ENCODE measurements at regions not wholly inside any gene's neighbourhood (a gene's known extent, or its start where the extent isn't known, plus 50 kb on each side); places are given as distances from the start of the nearest gene placed in this dataset.

DNA sequence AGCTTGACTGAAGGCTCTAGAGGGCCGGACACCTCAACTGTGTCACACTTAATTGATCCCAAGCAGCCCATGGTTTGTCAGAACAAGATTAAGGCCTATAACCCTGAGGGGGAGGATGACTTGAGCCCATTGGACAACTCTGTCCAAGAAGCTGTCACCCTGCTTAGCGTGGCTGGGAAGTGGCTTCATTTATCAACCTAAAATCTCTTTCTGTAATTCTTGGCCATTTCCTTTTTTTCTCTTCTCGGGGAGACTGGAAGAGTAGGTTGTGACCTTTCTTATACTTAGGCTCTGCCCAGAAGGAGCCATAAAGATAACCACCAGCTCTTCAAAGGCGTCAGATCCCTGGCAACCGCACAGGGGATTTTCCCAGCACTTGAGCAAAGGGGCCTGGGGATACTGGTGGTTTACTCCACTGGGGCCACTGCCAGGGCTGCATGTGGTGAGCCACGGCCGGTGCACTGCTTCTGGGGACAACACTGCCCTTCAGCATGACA is 265.5 kb downstream of the CYRIA start:
- Histone ChIP-seq H3K79me1 (ENCODE audit: low read depth, low read length) (no peaks in the 10 kb centered on the region), H2BK120ac (replicated peaks; ENCODE audit: low read depth, low read length) (no peak overlapping the region), H3K36me3 (ENCODE audit: control insufficient read depth in 2 of 4, insufficient read depth in 4 of 4, low read length in 3 of 4) (no peaks in the 10 kb centered on the region; a peak in 1 of 8 replicates), H3K27ac (ENCODE audit: low read depth, low read length) (no peak overlapping the region), H3K23ac (ENCODE audit: insufficient read length) (no peak overlapping the region), H3K14ac (ENCODE audit: insufficient read length) (no peak overlapping the region), H3K9me3 (ENCODE audit: insufficient read depth in 2 of 2, low read depth in 1 of 2, low read length in 1 of 2) (no peaks in the 10 kb centered on the region), H3K79me2 (ENCODE audit: control insufficient read depth in 1 of 2, insufficient read depth in 2 of 2, low read length in 2 of 2) (no peaks in the 10 kb centered on the region), H2BK20ac (ENCODE audit: low read length) (no peak overlapping the region), H4K20me1 (replicated peaks in 1 of 2; ENCODE audit: control insufficient read depth in 1 of 2, insufficient read depth in 2 of 2, low read length in 2 of 2) (no peaks in the 10 kb centered on the region), H3K27me3 (replicated peaks in 1 of 4; ENCODE audit: control insufficient read depth in 3 of 4, extremely low read depth in 1 of 4, insufficient read depth in 3 of 4, low read length in 3 of 4) (no peaks in the 10 kb centered on the region), H3K23me2 (ENCODE audit: low read depth, low read length) (peaks cover 2% of the 10 kb centered on the region; the same call in 1 of the 2 replicates), H3K4me1 (replicated peaks in 1 of 4; ENCODE audit: control insufficient read depth in 3 of 4, insufficient read depth in 4 of 4, low read length in 3 of 4) (no peaks in the 10 kb centered on the region), H2BK5ac (ENCODE audit: low read depth, low read length) (no peak overlapping the region), H4K8ac (ENCODE audit: extremely low read depth, insufficient read depth, low read length) (no peak overlapping the region), H3K4me2 (ENCODE audit: insufficient read depth in 1 of 2, low read depth in 2 of 2, low read length in 2 of 2) (no peak overlapping the region), H2AFZ (ENCODE audit: low read length) (no peak overlapping the region), H3K56ac (replicated peaks; ENCODE audit: insufficient read length, low read depth, low read length) (no peak overlapping the region), H3K4ac (replicated peaks; ENCODE audit: insufficient read length, low read depth, low read length) (no peak overlapping the region), H3K18ac (ENCODE audit: extremely low read depth, low read length) (no peak overlapping the region), H4K5ac (ENCODE audit: insufficient read length, low read depth, low read length) (no peak overlapping the region), H4K91ac (replicated peaks; ENCODE audit: insufficient read length, low read length) (no peak overlapping the region), H3K9ac (replicated peaks in 1 of 4; ENCODE audit: extremely low read depth in 1 of 4, low read depth in 3 of 4, low read length in 3 of 4) (no peak overlapping the region), H2BK15ac (ENCODE audit: low read length) (no peak overlapping the region), H2AK5ac (ENCODE audit: low read depth, low read length) (no peak overlapping the region), H3K4me3 (ENCODE audit: extremely low read depth in 1 of 4, insufficient read depth in 2 of 4, low read depth in 3 of 4, low read length in 4 of 4) (no peak overlapping the region), H2BK12ac (ENCODE audit: low read depth, low read length) (no peak overlapping the region)
- no peak for FAIRE-seq
- TF ChIP-seq TCF12 (IDR thresholded peaks at IDR 0.05; ENCODE audit: low read depth, low read length): no peak
- TF ChIP-seq KDM5A (IDR thresholded peaks at IDR 0.05; ENCODE audit: low read length): no peak
- POLR2A ChIA-PET (ENCODE audit: partially characterized antibody): no interaction called here
- no peak for DNase-seq (ENCODE audit: low read depth in 1 of 2, low spot score in 2 of 2)
- WGBS, 2 experiments (ENCODE audit: extremely low coverage in 1 of 2, insufficient coverage in 1 of 2, insufficient read length in 1 of 2, insufficient replicate concordance in 2 of 2, low coverage in 1 of 2, low lambda C conversion rate in 2 of 2, missing lambda C conversion rate in 1 of 2): 88% methylated on average over 7 of the region's 7 CpGs; no CpG with 5 or more reads in 1 of the 2 experiments
- CTCF ChIA-PET (ENCODE audit: partially characterized antibody): interaction anchor here (1.0 to 1.1 kb wide), 2 partner anchors 24 to 110 kb away, joined by 3 to 4 read pairs; no protein-coding TSS in a partner anchor

Data from H1 (cell line).